ENCODE measurements at regions not wholly inside any gene's neighbourhood (a gene's known extent, or its start where the extent isn't known, plus 50 kb on each side); places are given as distances from the start of the nearest gene placed in this dataset.

DNA sequence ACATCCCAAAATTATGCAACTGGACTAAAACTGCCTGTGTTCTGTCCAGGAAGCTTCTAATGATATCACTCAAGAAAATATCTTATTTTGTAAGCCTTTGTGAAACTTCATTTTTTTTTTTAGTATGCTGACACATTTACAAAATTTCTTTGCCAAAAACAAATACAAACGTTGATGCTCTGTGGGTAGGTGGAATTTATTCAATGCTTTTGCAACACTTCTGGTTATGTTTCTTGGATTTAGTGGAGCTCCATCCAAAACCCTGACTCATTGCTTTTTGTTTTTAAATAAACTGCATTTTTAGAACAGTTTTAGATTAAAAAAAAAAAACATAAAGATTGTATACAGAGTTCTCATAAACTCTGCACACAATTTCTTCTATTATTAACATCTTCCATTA is 250.9 kb upstream of the MAOA start:
- DNase-seq (ENCODE audit: low spot score) = no peak
- no peak for TF ChIP-seq RAD21 (IDR thresholded peaks at IDR 0.05)
- TF ChIP-seq TAF1 (conservative IDR thresholded peaks at IDR 0.05) = no peak
- TF ChIP-seq, protein P1, sequence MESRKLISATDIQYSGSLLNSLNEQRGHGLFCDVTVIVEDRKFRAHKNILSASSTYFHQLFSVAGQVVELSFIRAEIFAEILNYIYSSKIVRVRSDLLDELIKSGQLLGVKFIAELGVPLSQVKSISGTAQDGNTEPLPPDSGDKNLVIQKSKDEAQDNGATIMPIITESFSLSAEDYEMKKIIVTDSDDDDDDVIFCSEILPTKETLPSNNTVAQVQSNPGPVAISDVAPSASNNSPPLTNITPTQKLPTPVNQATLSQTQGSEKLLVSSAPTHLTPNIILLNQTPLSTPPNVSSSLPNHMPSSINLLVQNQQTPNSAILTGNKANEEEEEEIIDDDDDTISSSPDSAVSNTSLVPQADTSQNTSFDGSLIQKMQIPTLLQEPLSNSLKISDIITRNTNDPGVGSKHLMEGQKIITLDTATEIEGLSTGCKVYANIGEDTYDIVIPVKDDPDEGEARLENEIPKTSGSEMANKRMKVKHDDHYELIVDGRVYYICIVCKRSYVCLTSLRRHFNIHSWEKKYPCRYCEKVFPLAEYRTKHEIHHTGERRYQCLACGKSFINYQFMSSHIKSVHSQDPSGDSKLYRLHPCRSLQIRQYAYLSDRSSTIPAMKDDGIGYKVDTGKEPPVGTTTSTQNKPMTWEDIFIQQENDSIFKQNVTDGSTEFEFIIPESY (IDR thresholded peaks at IDR 0.05) = no peak
- TF ChIP-seq, protein P2, sequence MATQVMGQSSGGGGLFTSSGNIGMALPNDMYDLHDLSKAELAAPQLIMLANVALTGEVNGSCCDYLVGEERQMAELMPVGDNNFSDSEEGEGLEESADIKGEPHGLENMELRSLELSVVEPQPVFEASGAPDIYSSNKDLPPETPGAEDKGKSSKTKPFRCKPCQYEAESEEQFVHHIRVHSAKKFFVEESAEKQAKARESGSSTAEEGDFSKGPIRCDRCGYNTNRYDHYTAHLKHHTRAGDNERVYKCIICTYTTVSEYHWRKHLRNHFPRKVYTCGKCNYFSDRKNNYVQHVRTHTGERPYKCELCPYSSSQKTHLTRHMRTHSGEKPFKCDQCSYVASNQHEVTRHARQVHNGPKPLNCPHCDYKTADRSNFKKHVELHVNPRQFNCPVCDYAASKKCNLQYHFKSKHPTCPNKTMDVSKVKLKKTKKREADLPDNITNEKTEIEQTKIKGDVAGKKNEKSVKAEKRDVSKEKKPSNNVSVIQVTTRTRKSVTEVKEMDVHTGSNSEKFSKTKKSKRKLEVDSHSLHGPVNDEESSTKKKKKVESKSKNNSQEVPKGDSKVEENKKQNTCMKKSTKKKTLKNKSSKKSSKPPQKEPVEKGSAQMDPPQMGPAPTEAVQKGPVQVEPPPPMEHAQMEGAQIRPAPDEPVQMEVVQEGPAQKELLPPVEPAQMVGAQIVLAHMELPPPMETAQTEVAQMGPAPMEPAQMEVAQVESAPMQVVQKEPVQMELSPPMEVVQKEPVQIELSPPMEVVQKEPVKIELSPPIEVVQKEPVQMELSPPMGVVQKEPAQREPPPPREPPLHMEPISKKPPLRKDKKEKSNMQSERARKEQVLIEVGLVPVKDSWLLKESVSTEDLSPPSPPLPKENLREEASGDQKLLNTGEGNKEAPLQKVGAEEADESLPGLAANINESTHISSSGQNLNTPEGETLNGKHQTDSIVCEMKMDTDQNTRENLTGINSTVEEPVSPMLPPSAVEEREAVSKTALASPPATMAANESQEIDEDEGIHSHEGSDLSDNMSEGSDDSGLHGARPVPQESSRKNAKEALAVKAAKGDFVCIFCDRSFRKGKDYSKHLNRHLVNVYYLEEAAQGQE (IDR thresholded peaks at IDR 0.05) = no peak
- no peak for TF ChIP-seq GABPA (IDR thresholded peaks at IDR 0.05 in 1 of 2, conservative IDR thresholded peaks at IDR 0.05 in 1 of 2)
- no peak for TF ChIP-seq HNF4A (conservative IDR thresholded peaks at IDR 0.05)
- no peak for TF ChIP-seq EGR1 (IDR thresholded peaks at IDR 0.05; ENCODE audit: low read depth in 2 of 2)
- no peak for TF ChIP-seq SP1 (IDR thresholded peaks at IDR 0.05)
- TF ChIP-seq FOXA1 (IDR thresholded peaks at IDR 0.05) = no peak
- TF ChIP-seq YY1 (IDR thresholded peaks at IDR 0.05) = no peak
- TF ChIP-seq FOXA2 (IDR thresholded peaks at IDR 0.05) = no peak
- TF ChIP-seq JUND (IDR thresholded peaks at IDR 0.05) = no peak
- no peak for TF ChIP-seq NR2F2 (IDR thresholded peaks at IDR 0.05)
- no peak for TF ChIP-seq RXRA (IDR thresholded peaks at IDR 0.05)
- TF ChIP-seq, protein P3, sequence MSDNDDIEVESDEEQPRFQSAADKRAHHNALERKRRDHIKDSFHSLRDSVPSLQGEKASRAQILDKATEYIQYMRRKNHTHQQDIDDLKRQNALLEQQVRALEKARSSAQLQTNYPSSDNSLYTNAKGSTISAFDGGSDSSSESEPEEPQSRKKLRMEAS (IDR thresholded peaks at IDR 0.05) = no peak
- TF ChIP-seq, protein P4, sequence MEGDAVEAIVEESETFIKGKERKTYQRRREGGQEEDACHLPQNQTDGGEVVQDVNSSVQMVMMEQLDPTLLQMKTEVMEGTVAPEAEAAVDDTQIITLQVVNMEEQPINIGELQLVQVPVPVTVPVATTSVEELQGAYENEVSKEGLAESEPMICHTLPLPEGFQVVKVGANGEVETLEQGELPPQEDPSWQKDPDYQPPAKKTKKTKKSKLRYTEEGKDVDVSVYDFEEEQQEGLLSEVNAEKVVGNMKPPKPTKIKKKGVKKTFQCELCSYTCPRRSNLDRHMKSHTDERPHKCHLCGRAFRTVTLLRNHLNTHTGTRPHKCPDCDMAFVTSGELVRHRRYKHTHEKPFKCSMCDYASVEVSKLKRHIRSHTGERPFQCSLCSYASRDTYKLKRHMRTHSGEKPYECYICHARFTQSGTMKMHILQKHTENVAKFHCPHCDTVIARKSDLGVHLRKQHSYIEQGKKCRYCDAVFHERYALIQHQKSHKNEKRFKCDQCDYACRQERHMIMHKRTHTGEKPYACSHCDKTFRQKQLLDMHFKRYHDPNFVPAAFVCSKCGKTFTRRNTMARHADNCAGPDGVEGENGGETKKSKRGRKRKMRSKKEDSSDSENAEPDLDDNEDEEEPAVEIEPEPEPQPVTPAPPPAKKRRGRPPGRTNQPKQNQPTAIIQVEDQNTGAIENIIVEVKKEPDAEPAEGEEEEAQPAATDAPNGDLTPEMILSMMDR (IDR thresholded peaks at IDR 0.05; ENCODE audit: low read depth, low read length, missing input control) = no peak
- TF ChIP-seq, protein P5, sequence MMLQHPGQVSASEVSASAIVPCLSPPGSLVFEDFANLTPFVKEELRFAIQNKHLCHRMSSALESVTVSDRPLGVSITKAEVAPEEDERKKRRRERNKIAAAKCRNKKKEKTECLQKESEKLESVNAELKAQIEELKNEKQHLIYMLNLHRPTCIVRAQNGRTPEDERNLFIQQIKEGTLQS (IDR thresholded peaks at IDR 0.05) = no peak
- Histone ChIP-seq H3K36me3 (ENCODE audit: control insufficient read depth in 4 of 4, insufficient read depth in 3 of 4, low read depth in 1 of 4, low read length in 3 of 4) (no peaks in the 10 kb centered on the region), H3K27ac (ENCODE audit: low read depth in 1 of 2, low read length in 2 of 2) (no peak overlapping the region), H3K4me1 (ENCODE audit: control insufficient read depth in 4 of 4, insufficient read depth in 4 of 4, low read length in 3 of 4) (no peaks in the 10 kb centered on the region), H3K27me3 (ENCODE audit: control insufficient read depth in 4 of 4, insufficient read depth in 4 of 4, low read length in 3 of 4) (peaks cover 0 to 2% (median 0%) of the 10 kb centered on the region in 4 donors), H3K9ac (ENCODE audit: low read depth in 1 of 2, low read length in 2 of 2) (no peak overlapping the region), H3K9me3 (ENCODE audit: control insufficient read depth in 4 of 4, low read length in 3 of 4) (no peaks in the 10 kb centered on the region), H3K4me3 (ENCODE audit: low read depth in 1 of 3, low read length in 3 of 3) (no peak overlapping the region)
- WGBS = 44% methylated on average over 1 of the region's 1 CpG

DNA sequence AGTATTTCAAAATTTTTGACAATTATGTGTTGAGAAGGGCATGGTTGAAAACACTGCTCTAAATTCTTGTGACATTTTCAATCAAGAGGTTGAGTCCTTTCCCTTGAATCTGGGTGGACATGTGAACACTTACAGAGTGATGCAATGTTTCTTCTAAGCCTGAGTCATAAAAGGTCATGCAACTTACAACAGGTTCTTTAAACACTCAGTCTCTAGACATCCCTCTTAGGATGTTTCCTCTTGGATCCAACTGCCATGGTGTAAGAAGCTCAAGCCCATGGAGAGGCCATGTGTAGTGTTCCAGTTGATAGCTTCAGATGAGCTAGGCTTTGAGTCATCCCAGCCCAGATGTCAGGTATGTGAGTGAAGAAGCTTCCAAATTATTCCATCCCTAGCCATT is 232.2 kb upstream of the MAOA start:
- Histone ChIP-seq H3K36me3 (ENCODE audit: control insufficient read depth in 4 of 4, insufficient read depth in 3 of 4, low read depth in 1 of 4, low read length in 3 of 4) (no peaks in the 10 kb centered on the region), H3K9ac (ENCODE audit: low read depth in 1 of 2, low read length in 2 of 2) (no peak overlapping the region), H3K4me3 (ENCODE audit: low read depth in 1 of 3, low read length in 3 of 3) (no peak overlapping the region), H3K27me3 (ENCODE audit: control insufficient read depth in 4 of 4, insufficient read depth in 4 of 4, low read length in 3 of 4) (peaks cover 0 to 5% (median 0%) of the 10 kb centered on the region in 4 donors), H3K4me1 (ENCODE audit: control insufficient read depth in 4 of 4, insufficient read depth in 4 of 4, low read length in 3 of 4) (no peaks in the 10 kb centered on the region), H3K9me3 (ENCODE audit: control insufficient read depth in 4 of 4, low read length in 3 of 4) (no peaks in the 10 kb centered on the region), H3K27ac (ENCODE audit: low read depth in 1 of 2, low read length in 2 of 2) (no peak overlapping the region)
- no peak for DNase-seq (ENCODE audit: low spot score)
- TF ChIP-seq FOXA2 (IDR thresholded peaks at IDR 0.05) (no peak), RXRA (IDR thresholded peaks at IDR 0.05) (no peak), FOXA1 (IDR thresholded peaks at IDR 0.05) (no peak), EGR1 (IDR thresholded peaks at IDR 0.05; ENCODE audit: low read depth in 2 of 2) (no peak), JUND (IDR thresholded peaks at IDR 0.05) (no peak), NR2F2 (IDR thresholded peaks at IDR 0.05) (no peak), HNF4G (IDR thresholded peaks at IDR 0.05) (no peak), HNF4A (conservative IDR thresholded peaks at IDR 0.05) (no peak)
- TF ChIP-seq, protein P5 (IDR thresholded peaks at IDR 0.05) = no peak
- TF ChIP-seq, protein P1 (IDR thresholded peaks at IDR 0.05) = no peak
- TF ChIP-seq, protein P3 (IDR thresholded peaks at IDR 0.05) = no peak

Measured in liver (tissue), 8 donors.